HEK293T (cell line): ENCODE measurements at regions not wholly inside any gene's neighbourhood (a gene's known extent, or its start where the extent isn't known, plus 50 kb on each side); places are given as distances from the start of the nearest gene placed in this dataset.

Source experiments
- FOXK2 ChIP-seq: fragments of 450-650 bp; IDR thresholded peaks from 2 replicates; pipeline ENCODE4 v1.6.1; 2016; ENCODE audit warnings: mild to moderate bottlenecking
- TARDBP ChIP-seq: fragments of 450-650 bp; IDR thresholded peaks from 2 replicates; pipeline ENCODE4 v1.6.1; 2016

- TF ChIP-seq TARDBP: no peak
- TF ChIP-seq FOXK2: no peak
These were observed 492.6 kb upstream of the REG3G start for GRCh38 chr2:78532762-78533379.
